ENCODE measurements at regions not wholly inside any gene's neighbourhood (a gene's known extent, or its start where the extent isn't known, plus 50 kb on each side); places are given as distances from the start of the nearest gene placed in this dataset.

- Histone ChIP-seq H3K36me3 (ENCODE audit: low read depth) (peaks cover 30% of the 10 kb centered on the region; the same call in 1 of the 2 replicates), H3K79me2 (ENCODE audit: low read depth) (no peaks in the 10 kb centered on the region), H3K9me2 (ENCODE audit: insufficient read depth) (no peaks in the 10 kb centered on the region), H3K9me3 (ENCODE audit: insufficient read depth, low read depth) (no peaks in the 10 kb centered on the region), H2AFZ (no peak overlapping the region), H3K4me3 (no peak overlapping the region), H3K27ac (0 out of 2 replicates have a peak overlapping the region, but pooled peaks have one; percentile 4), H3K4me2 (no peak overlapping the region; the same call in 1 of the 2 replicates), H3K27me3 (ENCODE audit: insufficient read depth, low read depth) (no peaks in the 10 kb centered on the region), H3K4me1 (replicated peaks; ENCODE audit: insufficient read depth) (peaks cover 5% of the 10 kb centered on the region; the same call in 1 of the 2 replicates), H3F3A (ENCODE audit: insufficient read depth, low read depth) (peaks cover 13% of the 10 kb centered on the region; the same call in 1 of the 2 replicates), H4K20me1 (ENCODE audit: insufficient read depth) (no peaks in the 10 kb centered on the region)
- peak in 1 of 2 experiments; percentile 77 for DNase-seq
- TF ChIP-seq EZH2 (IDR thresholded peaks at IDR 0.05; ENCODE audit: low read depth): no peak
- TF ChIP-seq, protein P1, sequence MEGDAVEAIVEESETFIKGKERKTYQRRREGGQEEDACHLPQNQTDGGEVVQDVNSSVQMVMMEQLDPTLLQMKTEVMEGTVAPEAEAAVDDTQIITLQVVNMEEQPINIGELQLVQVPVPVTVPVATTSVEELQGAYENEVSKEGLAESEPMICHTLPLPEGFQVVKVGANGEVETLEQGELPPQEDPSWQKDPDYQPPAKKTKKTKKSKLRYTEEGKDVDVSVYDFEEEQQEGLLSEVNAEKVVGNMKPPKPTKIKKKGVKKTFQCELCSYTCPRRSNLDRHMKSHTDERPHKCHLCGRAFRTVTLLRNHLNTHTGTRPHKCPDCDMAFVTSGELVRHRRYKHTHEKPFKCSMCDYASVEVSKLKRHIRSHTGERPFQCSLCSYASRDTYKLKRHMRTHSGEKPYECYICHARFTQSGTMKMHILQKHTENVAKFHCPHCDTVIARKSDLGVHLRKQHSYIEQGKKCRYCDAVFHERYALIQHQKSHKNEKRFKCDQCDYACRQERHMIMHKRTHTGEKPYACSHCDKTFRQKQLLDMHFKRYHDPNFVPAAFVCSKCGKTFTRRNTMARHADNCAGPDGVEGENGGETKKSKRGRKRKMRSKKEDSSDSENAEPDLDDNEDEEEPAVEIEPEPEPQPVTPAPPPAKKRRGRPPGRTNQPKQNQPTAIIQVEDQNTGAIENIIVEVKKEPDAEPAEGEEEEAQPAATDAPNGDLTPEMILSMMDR (conservative IDR thresholded peaks at IDR 0.05): no peak
- ChIA-PET CTCF (no interaction called here), POLR2A (ENCODE audit: unreplicated experiment) (no interaction called here)
- intact Hi-C loops (cut with micrococcal nuclease; ENCODE audit: unreplicated experiment): loop anchor here (10.0 kb wide), 1 partner anchor 387 kb away; the partner anchor contains the start of gene SIPA1L1
- BruUV-seq (replicated peaks): no TSS peak
These were observed 220.6 kb upstream of the RGS6 start for GRCh38 chr14:71711619-71712018.

GRCh38 chr14:71712478-71712877 lies 219.8 kb upstream of the RGS6 start:
- Histone ChIP-seq H4K20me1 (ENCODE audit: insufficient read depth) (no peaks in the 10 kb centered on the region), H3K4me2 (no peak overlapping the region), H3K79me2 (ENCODE audit: low read depth) (no peaks in the 10 kb centered on the region), H3K27me3 (ENCODE audit: insufficient read depth, low read depth) (no peaks in the 10 kb centered on the region), H3K27ac (no peak overlapping the region), H3F3A (ENCODE audit: insufficient read depth, low read depth) (peaks cover 13% of the 10 kb centered on the region; the same call in 1 of the 2 replicates), H3K4me1 (replicated peaks; ENCODE audit: insufficient read depth) (peaks cover 5% of the 10 kb centered on the region; the same call in 1 of the 2 replicates), H3K36me3 (ENCODE audit: low read depth) (peaks cover 27% of the 10 kb centered on the region; the same call in 1 of the 2 replicates), H2AFZ (no peak overlapping the region), H3K9me2 (ENCODE audit: insufficient read depth) (no peaks in the 10 kb centered on the region), H3K9me3 (ENCODE audit: insufficient read depth, low read depth) (no peaks in the 10 kb centered on the region), H3K4me3 (no peak overlapping the region)
- no peak for DNase-seq
- no TSS peak for BruUV-seq (replicated peaks)
- ChIA-PET CTCF (no interaction called here), POLR2A (ENCODE audit: unreplicated experiment) (interaction anchor here (0.6 kb wide), 1 partner anchor 124 kb away, joined by 5 read pairs; no protein-coding TSS in a partner anchor)
- TF ChIP-seq, protein P1 (conservative IDR thresholded peaks at IDR 0.05): no peak
- TF ChIP-seq EZH2 (IDR thresholded peaks at IDR 0.05; ENCODE audit: low read depth): no peak
- intact Hi-C loops (cut with micrococcal nuclease; ENCODE audit: unreplicated experiment): loop anchor here (10.0 kb wide), 1 partner anchor 388 kb away; the partner anchor contains the start of gene SIPA1L1

DNA sequence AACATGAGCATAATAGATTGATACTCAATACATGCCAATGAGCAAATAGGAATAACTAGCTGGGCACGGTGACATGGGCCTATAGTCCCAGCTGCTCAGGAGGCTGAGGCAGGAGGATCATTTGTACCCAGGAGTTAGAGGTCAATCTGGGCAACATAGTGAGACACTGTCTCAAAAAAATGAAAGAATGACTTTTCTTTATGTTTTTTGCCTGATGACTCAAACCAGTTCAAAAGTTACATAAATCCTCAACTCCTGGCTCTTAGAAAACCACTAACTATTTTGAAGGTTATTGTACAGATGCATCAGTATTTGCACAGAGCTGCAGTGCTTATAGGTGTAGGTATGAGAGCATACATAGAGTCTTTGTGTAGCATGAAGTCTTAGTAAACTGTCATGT lies 219.2 kb upstream of the RGS6 start:
- H2AFZ ChIP-seq: no peak overlapping the region
- intact Hi-C loops (cut with micrococcal nuclease; ENCODE audit: unreplicated experiment): loop anchor here (10.0 kb wide), 1 partner anchor 388 kb away; the partner anchor contains the start of gene SIPA1L1
- TF ChIP-seq, protein P1 (conservative IDR thresholded peaks at IDR 0.05): no peak
- no peak for TF ChIP-seq EZH2 (IDR thresholded peaks at IDR 0.05; ENCODE audit: low read depth)
- H3K4me1 ChIP-seq (replicated peaks; ENCODE audit: insufficient read depth): peaks cover 5% of the 10 kb centered on the region; the same call in 1 of the 2 replicates
- peaks cover 24% of the 10 kb centered on the region; the same call in 1 of the 2 replicates for H3K36me3 ChIP-seq (ENCODE audit: low read depth)
- no peaks in the 10 kb centered on the region for H3K27me3 ChIP-seq (ENCODE audit: insufficient read depth, low read depth)
- POLR2A ChIA-PET (ENCODE audit: unreplicated experiment): no interaction called here
- DNase-seq: no peak
- H3K9me2 ChIP-seq (ENCODE audit: insufficient read depth): no peaks in the 10 kb centered on the region
- no peak overlapping the region for H3K4me3 ChIP-seq
- BruUV-seq (replicated peaks): no TSS peak
- H3K9me3 ChIP-seq (ENCODE audit: insufficient read depth, low read depth): no peaks in the 10 kb centered on the region
- H3F3A ChIP-seq (ENCODE audit: insufficient read depth, low read depth): peaks cover 13% of the 10 kb centered on the region; the same call in 1 of the 2 replicates
- H3K27ac ChIP-seq: no peak overlapping the region
- H3K79me2 ChIP-seq (ENCODE audit: low read depth): no peaks in the 10 kb centered on the region
- CTCF ChIA-PET: no interaction called here
- H3K4me2 ChIP-seq: no peak overlapping the region
- no peaks in the 10 kb centered on the region for H4K20me1 ChIP-seq (ENCODE audit: insufficient read depth)

Measured in PC-9 (cell line).